Frontal cortex (tissue), 3 donors: ENCODE measurements at regions not wholly inside any gene's neighbourhood (a gene's known extent, or its start where the extent isn't known, plus 50 kb on each side); places are given as distances from the start of the nearest gene placed in this dataset.
"Not testable (repeated sequence)": the region's sequence is repeated elsewhere in the genome, so short reads cannot be mapped to it uniquely, and the experiment has no call there.

Experiments used
- DNase-seq, 2 donors: peaks; one replicate each; pipeline ENCODE4 v3.0.0; 2012; ENCODE audit warnings: low spot score in 2 of 2
- FAIRE-seq: peaks from 2 replicates; lab custom pipeline; 2012; peaks lifted over from hg19 to GRCh38; lab: Jason Lieb, UNC
- donor health status: control.
- donor health status: control.
- donor health status: control.

GRCh38 chr1:80171631-80172030 is 1165.1 kb upstream of the ADGRL4 start:
- FAIRE-seq, result no peak
- no peak for DNase-seq

GRCh38 chr1:80170811-80171485 is 1164.4 kb upstream of the ADGRL4 start:
- DNase-seq (no peak), FAIRE-seq (no peak)

GRCh38 chr1:80164150-80164549 is 1157.6 kb upstream of the ADGRL4 start:
- no peak for DNase-seq
- no peak for FAIRE-seq

- DNase-seq (no peak), FAIRE-seq (no peak)
Observed at GRCh38 chr1:80163686-80164085, 1157.2 kb upstream of the ADGRL4 start.

- FAIRE-seq (no peak), DNase-seq (no peak)
Observed at GRCh38 chr1:80158771-80159170, 1152.2 kb upstream of the ADGRL4 start.

- no peak for FAIRE-seq
- no peak for DNase-seq
Observed at GRCh38 chr1:80158266-80158665, 1151.7 kb upstream of the ADGRL4 start.

GRCh38 chr1:80155371-80155770 is 1148.8 kb upstream of the ADGRL4 start:
- no peak for DNase-seq
- FAIRE-seq, result no peak

- DNase-seq, result no peak
- FAIRE-seq, result no peak
Observed at GRCh38 chr1:80154176-80154575, 1147.6 kb upstream of the ADGRL4 start.

- FAIRE-seq (no peak), DNase-seq (no peak)
Observed at GRCh38 chr1:80153762-80154161, 1147.2 kb upstream of the ADGRL4 start.

GRCh38 chr1:80143361-80143760 is 1136.8 kb upstream of the ADGRL4 start:
- FAIRE-seq, result no peak
- no peak for DNase-seq

GRCh38 chr1:80137946-80138602 is 1131.5 kb upstream of the ADGRL4 start:
- not testable (repeated sequence) for FAIRE-seq, DNase-seq

GRCh38 chr1:80113168-80114038 is 1106.9 kb upstream of the ADGRL4 start:
- DNase-seq (no peak), FAIRE-seq (no peak)

GRCh38 chr1:80101159-80101558 is 1094.6 kb upstream of the ADGRL4 start:
- FAIRE-seq (no peak), DNase-seq (no peak)

GRCh38 chr1:80099713-80100112 is 1093.2 kb upstream of the ADGRL4 start:
- FAIRE-seq (no peak), DNase-seq (no peak)

- FAIRE-seq, result no peak
- DNase-seq, result no peak
Observed at GRCh38 chr1:80085067-80085466, 1078.5 kb upstream of the ADGRL4 start.

- FAIRE-seq (no peak), DNase-seq (no peak)
Observed at GRCh38 chr1:80083892-80084291, 1077.4 kb upstream of the ADGRL4 start.

GRCh38 chr1:80076469-80076868 is 1069.9 kb upstream of the ADGRL4 start:
- DNase-seq (no peak), FAIRE-seq (no peak)

- FAIRE-seq (no peak), DNase-seq (no peak)
Observed at GRCh38 chr1:80075351-80075750, 1068.8 kb upstream of the ADGRL4 start.

GRCh38 chr1:80072563-80072962 is 1066.0 kb upstream of the ADGRL4 start:
- no peak for DNase-seq
- FAIRE-seq, result no peak

- no peak for DNase-seq
- no peak for FAIRE-seq
Observed at GRCh38 chr1:80066060-80066459, 1059.5 kb upstream of the ADGRL4 start.

GRCh38 chr1:80064524-80064923 is 1058.0 kb upstream of the ADGRL4 start:
- DNase-seq, result no peak
- no peak for FAIRE-seq
